HepG2 (cell line): ENCODE measurements at regions not wholly inside any gene's neighbourhood (a gene's known extent, or its start where the extent isn't known, plus 50 kb on each side); places are given as distances from the start of the nearest gene placed in this dataset.
"Not testable (repeated sequence)": the region's sequence is repeated elsewhere in the genome, so short reads cannot be mapped to it uniquely, and the experiment has no call there.

ENCODE experiments used
- ATAC-seq: fragments of 200-7000 bp; cut with Tn5 transposase; 3 replicates; pipeline ENCODE4 v1.9.1; 2020; ENCODE audit warnings: mild to moderate bottlenecking, moderate library complexity
- BruUV-seq: library from RNA; stranded (reverse); fragments of 400-500 nt; replicated peaks from 2 replicates; lab custom pipeline; 2021; lab: Mats Ljungman, UMichigan
- CTCF ChIA-PET: fragments of 300-600 bp; formaldehyde crosslinking; extraction: SDS; loops from one replicate; lab custom pipeline; 2021; ENCODE audit warnings: low total read pairs, inconsistent platforms, low intra/inter-chr PET ratio; lab: Yijun Ruan, JAX
- POLR2A ChIA-PET: fragments of 350-600 bp; sonication (Branson Sonifier 250); formaldehyde crosslinking; loops from one replicate; lab custom pipeline; 2020; ENCODE audit warnings: antibody characterized with exemption, inconsistent platforms; lab: Yijun Ruan, JAX
- DNase-seq: peaks from one replicate; pipeline ENCODE4 v3.0.0-alpha.2; 2015; ENCODE audit warnings: low spot score
- FAIRE-seq: peaks from 3 replicates; lab custom pipeline; 2011; peaks lifted over from hg19 to GRCh38; lab: Jason Lieb, UNC
- H2AFZ ChIP-seq: one replicate; pipeline ENCODE4 v1.6.1; 2011; ENCODE audit warnings: low read length, inconsistent platforms
- H3K27ac ChIP-seq: fragments of 300-600 bp; 3 replicates; pipeline ENCODE4 v1.8.0; 2011; ENCODE audit warnings: mixed run types, mild to moderate bottlenecking, mixed read lengths, low read length, inconsistent platforms; ENCODE audit not compliant: insufficient read depth; ENCODE audit errors: extremely low read length
- H3K27me3 ChIP-seq, 2 experiments: fragments of 200-600 bp in 1 of 2; 2 replicates in 1 of 2; 3 replicates in 1 of 2; pipeline versions ENCODE4 v1.6.0 to v1.8.0; 2011; ENCODE audit warnings: low read length in 2 of 2, mild to moderate bottlenecking in 2 of 2, moderate library complexity in 2 of 2, inconsistent platforms in 1 of 2; ENCODE audit not compliant: insufficient read depth in 2 of 2, control insufficient read depth in 1 of 2
- H3K36me3 ChIP-seq, 2 experiments: fragments of 200-600 bp in 1 of 2; replicated peaks in 1 of 2; 2 replicates in 1 of 2; 3 replicates in 1 of 2; pipeline versions ENCODE4 v1.5.1 to v1.8.0; 2011; ENCODE audit warnings: low read length in 2 of 2, inconsistent platforms in 1 of 2; ENCODE audit not compliant: insufficient read depth in 2 of 2, control insufficient read depth in 1 of 2
- H3K4me1 ChIP-seq: 2 replicates; pipeline ENCODE4 v1.5.1; 2012; ENCODE audit warnings: low read length, inconsistent platforms; ENCODE audit not compliant: insufficient read depth
- H3K4me2 ChIP-seq: 2 replicates; pipeline ENCODE4 v1.6.0; 2011; ENCODE audit warnings: low read depth, low read length, inconsistent platforms
- H3K4me3 ChIP-seq, 3 experiments: fragments of 200-600 bp in 1 of 3; sonication (generic), shearing (Covaris generic) in 1 of 3; replicated peaks in 1 of 3; 2 replicates each; pipeline ENCODE4 v1.5.1; 2011 to 2016; ENCODE audit warnings: low read length in 3 of 3, inconsistent platforms in 2 of 3, low read depth in 2 of 3, mild to moderate bottlenecking in 2 of 3, control low read depth in 1 of 3, mixed read lengths in 1 of 3; ENCODE audit not compliant: insufficient read depth in 1 of 3
- H3K79me2 ChIP-seq: one replicate; pipeline ENCODE4 v1.6.1; 2011; ENCODE audit warnings: low read length, inconsistent platforms; ENCODE audit not compliant: insufficient read depth
- H3K9ac ChIP-seq: 2 replicates; pipeline ENCODE4 v1.6.0; 2011; ENCODE audit warnings: mild to moderate bottlenecking, low read depth, low read length, inconsistent platforms; ENCODE audit not compliant: insufficient read depth
- H3K9me3 ChIP-seq: 2 replicates; pipeline ENCODE4 v1.5.1; 2012; ENCODE audit warnings: mild to moderate bottlenecking, low read length
- H4K20me1 ChIP-seq: 2 replicates; pipeline ENCODE4 v1.6.0; 2011; ENCODE audit warnings: inconsistent platforms, mild to moderate bottlenecking, low read length, moderate library complexity; ENCODE audit not compliant: insufficient read depth
- WGBS: methylation state at CpG from one replicate; pipeline ENCODE4 v1.1.6; 2017; ENCODE audit warnings: low lambda C conversion rate; 5-methylcytosine and 5-hydroxymethylcytosine counted together
- in situ Hi-C: cut with HindIII; loops from 2 replicates; pipeline ENCODE4 v1.10.0; 2017; ENCODE audit warnings: low pct_unique_long_range_greater_than_20kb; ENCODE audit not compliant: extremely low pct_ligation_motif_present
- intact Hi-C: fragments of 100-400 bp; cut with micrococcal nuclease; formaldehyde crosslinking; loops from one replicate; pipeline ENCODE4 v1.10.0; 2022; ENCODE audit not compliant: unreplicated experiment

DNA sequence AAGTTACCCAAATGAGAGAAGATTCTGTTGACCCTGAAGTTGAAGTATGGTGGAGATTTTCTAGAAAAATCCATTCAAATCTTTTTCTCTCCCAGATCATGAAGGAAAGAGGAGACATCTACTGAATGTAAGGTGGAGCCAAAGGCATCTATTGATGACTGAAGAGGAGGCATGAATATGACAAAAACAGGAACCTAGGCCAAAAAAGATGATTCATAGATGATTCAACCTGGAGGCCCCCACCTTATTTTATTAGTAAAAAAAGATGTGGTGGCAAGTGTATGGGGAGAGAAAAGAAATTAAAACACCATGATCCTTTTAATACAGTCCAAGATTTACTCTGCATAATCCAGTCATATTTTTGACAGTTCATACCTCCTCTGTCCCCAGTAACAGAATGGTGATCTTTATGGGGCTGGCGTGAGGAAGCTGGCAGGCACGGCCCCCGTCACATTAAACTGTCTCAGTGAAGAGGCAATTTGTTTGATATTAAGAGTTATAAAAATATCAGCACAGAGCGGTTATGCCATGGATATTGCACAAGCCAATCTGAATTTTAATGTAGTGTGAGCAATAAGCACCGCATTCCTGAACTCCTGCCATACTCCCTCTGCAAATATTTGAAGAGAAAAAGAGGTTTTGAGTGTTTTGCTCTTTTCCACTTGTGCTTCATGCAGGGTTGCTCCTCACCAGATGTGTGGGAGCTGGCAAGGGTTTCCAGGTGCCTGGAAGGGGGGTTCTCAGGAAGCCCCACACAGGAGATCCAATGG lies 94.4 kb downstream of the TRIM43 start:
- 12% methylated on average over 5 of the region's 5 CpGs for WGBS
- H2AFZ ChIP-seq, ATAC-seq, H3K79me2 ChIP-seq, CTCF ChIA-PET, DNase-seq, H3K4me2 ChIP-seq, in situ Hi-C loops, H3K4me3 ChIP-seq, H3K9me3 ChIP-seq, H4K20me1 ChIP-seq, H3K36me3 ChIP-seq, H3K27ac ChIP-seq, FAIRE-seq, H3K4me1 ChIP-seq, POLR2A ChIA-PET, intact Hi-C loops, BruUV-seq, H3K9ac ChIP-seq: not testable (repeated sequence)
- H3K27me3 ChIP-seq: peaks cover 0 to 14% of the 10 kb centered on the region in 2 experiments; a peak in 2 of 5 replicates

DNA sequence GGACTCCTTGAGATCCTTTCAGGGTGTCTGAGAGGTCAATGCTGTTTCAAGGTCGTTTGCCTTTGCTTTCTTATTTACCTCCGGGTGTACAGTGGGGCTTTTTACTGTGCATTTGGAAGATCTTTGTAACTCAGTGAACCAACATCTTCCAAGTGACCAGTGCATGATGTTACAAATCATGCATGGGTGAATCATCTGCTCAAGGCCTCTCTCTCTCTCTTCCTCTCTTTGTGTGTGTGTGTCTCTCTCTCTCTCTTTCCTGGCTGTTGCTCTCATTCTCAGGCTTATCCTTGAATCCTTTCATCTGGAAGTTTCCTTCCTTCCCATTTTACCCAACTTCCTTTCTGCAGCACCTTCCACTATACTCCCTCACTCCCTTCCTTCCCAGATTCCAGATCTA lies 96.1 kb downstream of the TRIM43 start:
- H3K4me1 ChIP-seq, intact Hi-C loops, H3K27me3 ChIP-seq, H3K9me3 ChIP-seq, H3K9ac ChIP-seq, FAIRE-seq, H3K36me3 ChIP-seq, H4K20me1 ChIP-seq, H2AFZ ChIP-seq, ATAC-seq, H3K4me3 ChIP-seq, H3K4me2 ChIP-seq, H3K79me2 ChIP-seq, CTCF ChIA-PET, POLR2A ChIA-PET, H3K27ac ChIP-seq, in situ Hi-C loops, DNase-seq, BruUV-seq: not testable (repeated sequence)
- 5% methylated on average over 2 of the region's 2 CpGs for WGBS

DNA sequence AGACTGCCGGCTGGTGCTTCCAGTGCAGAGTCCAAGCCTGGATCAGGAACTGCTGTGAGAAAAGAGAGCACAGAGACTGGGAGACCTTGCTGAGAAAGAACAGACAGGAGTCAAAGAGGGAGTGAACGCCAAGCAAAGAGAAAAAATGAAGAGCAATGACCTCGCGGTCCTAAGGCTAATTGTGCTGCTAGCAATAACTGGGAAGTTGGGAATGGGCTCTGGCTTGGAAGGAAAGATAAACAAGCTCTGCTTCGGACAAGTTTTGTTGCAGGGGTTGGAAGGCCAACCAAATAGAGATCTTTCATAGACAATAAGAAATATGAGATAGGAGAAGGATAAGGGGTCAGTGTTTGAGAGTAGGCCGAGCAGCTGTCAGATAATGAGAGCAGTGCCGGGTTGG lies 99.4 kb downstream of the TRIM43 start:
- H3K9ac ChIP-seq, intact Hi-C loops, CTCF ChIA-PET, POLR2A ChIA-PET, H3K36me3 ChIP-seq, H3K4me2 ChIP-seq, H2AFZ ChIP-seq, ATAC-seq, in situ Hi-C loops, DNase-seq, H4K20me1 ChIP-seq, H3K27ac ChIP-seq, H3K4me1 ChIP-seq, H3K79me2 ChIP-seq, H3K27me3 ChIP-seq, FAIRE-seq, H3K9me3 ChIP-seq, H3K4me3 ChIP-seq, BruUV-seq: not testable (repeated sequence)
- WGBS: 7% methylated on average over 7 of the region's 7 CpGs

DNA sequence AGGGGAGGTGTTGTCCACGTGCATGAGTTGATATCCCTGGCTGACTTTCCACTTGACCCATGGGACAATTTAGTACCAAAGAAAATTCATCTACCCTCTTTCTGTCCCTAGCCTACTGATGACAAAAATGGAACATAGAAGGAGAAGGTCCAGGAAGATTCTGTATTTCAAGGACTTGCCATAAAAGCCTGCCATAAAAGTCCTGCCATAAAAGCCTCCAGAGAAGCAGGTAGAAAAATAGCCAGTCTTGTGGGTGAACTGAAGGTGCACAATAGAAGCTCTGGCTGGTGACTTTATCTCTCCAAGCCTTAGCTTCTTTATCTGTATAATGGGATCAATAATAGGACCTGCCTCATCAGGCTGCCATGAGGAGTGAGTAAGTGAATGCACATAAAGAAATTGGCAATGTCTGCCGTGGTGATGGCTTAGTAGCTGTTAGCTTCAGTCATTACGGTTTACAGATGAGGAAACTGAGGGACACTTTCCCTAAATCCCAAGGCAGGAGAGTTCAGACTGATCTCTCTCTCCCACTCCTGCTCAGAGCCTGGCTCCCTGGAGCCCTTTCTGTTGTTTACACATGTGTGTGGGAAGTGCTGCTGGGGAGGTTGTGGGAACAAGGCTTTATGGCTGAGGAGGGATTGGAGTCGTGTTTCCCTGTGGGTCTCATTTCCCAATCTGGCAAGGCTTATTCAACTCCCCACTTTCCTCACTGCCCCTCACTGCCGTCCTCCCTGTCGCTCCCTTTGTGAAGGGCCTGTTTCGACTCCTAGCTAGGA lies 101.5 kb downstream of the TRIM43 start:
- 22% methylated on average over 7 of the region's 7 CpGs for WGBS
- DNase-seq, POLR2A ChIA-PET, H3K4me1 ChIP-seq, H3K9ac ChIP-seq, intact Hi-C loops, in situ Hi-C loops, H4K20me1 ChIP-seq, H3K36me3 ChIP-seq, H3K4me2 ChIP-seq, ATAC-seq, H3K9me3 ChIP-seq, CTCF ChIA-PET, H3K4me3 ChIP-seq, FAIRE-seq, BruUV-seq, H3K79me2 ChIP-seq, H3K27ac ChIP-seq, H2AFZ ChIP-seq: not testable (repeated sequence)
- peaks cover 2 to 12% of the 10 kb centered on the region in 2 experiments; a peak in 2 of 5 replicates for H3K27me3 ChIP-seq
